ENCODE measurements at regions not wholly inside any gene's neighbourhood (a gene's known extent, or its start where the extent isn't known, plus 50 kb on each side); places are given as distances from the start of the nearest gene placed in this dataset.

GRCh38 chr4:189092581-189092980, 848.1 kb upstream of the FRG1 start:
- TF ChIP-seq CTCF (conservative IDR thresholded peaks at IDR 0.05; ENCODE audit: low read depth, low read length) = no peak
- no peak for TF ChIP-seq MAZ (IDR thresholded peaks at IDR 0.05; ENCODE audit: borderline replicate concordance, low read depth, low read length)
- TF ChIP-seq FOS (IDR thresholded peaks at IDR 0.05; ENCODE audit: low read depth, low read length) = no peak
- no peak for TF ChIP-seq NFE2L2 (IDR thresholded peaks at IDR 0.05; ENCODE audit: low read depth, low read length)
- TF ChIP-seq MAFK (IDR thresholded peaks at IDR 0.05; ENCODE audit: low read depth, low read length) = no peak
- TF ChIP-seq POLR2A (IDR thresholded peaks at IDR 0.05; ENCODE audit: low read depth, low read length) = no peak
- no peak for TF ChIP-seq RCOR1 (IDR thresholded peaks at IDR 0.05; ENCODE audit: insufficient replicate concordance, low read length)
- no peak for TF ChIP-seq USF2 (IDR thresholded peaks at IDR 0.05; ENCODE audit: low read depth, low read length)
- TF ChIP-seq RFX5 (IDR thresholded peaks at IDR 0.05; ENCODE audit: low read depth, low read length) = no peak

Measured in IMR-90 (cell line).